Heart left ventricle (tissue), 13 donors: ENCODE measurements at regions not wholly inside any gene's neighbourhood (a gene's known extent, or its start where the extent isn't known, plus 50 kb on each side); places are given as distances from the start of the nearest gene placed in this dataset.

Source experiments
- POLR2A ChIP-seq, 2 donors: fragments of 450-650 bp; IDR thresholded peaks; one replicate each; pipeline ENCODE4 v1.6.1; 2017; ENCODE audit warnings: antibody characterized with exemption in 2 of 2, mild to moderate bottlenecking in 2 of 2, moderate library complexity in 2 of 2
- TF ChIP-seq, protein P1 (sequence below), 12 donors: fragments of 200-600 bp; sonication (generic) in 4 of 12; IDR thresholded peaks; one replicate each; pipeline versions ENCODE4 v1.5.0 to v1.8.0; 2018 to 2022; ENCODE audit warnings: antibody characterized with exemption in 12 of 12, mild to moderate bottlenecking in 5 of 12
- donor health status: ischemic (EF 13 %, LVEDD 7.1; RV severe dilation, severe dysfunction).
- donor health status: DM: no; HTN: yes; CAD: no.
- donor health status: DM: no; HTN: no; CAD: no.
- donor health status: ischemic (EF 25% LVEDD 6.9; RV normal size, moderate dysfunction).
- donor health status: ischemic (EF 25% LVEDD 5.7; RV mildly dilated, moderate dysfunction).
- donor health status: ischemic (EF 35%, LVEDD 5.7; RV mildly dilated, moderate dysfunction).
- donor health status: nonischemic (EF 11% LVEDD 7.7; RV severe dilation, severe dysfunction).
- donor health status: DM: yes; HTN: yes; CAD: no.
- donor health status: PGD.
- donor health status: ischemic (EF 29% LVEDD 5.4; RV normal size, mild dysfunction).
- donor health status: nonischemic (EF 23%, LVEDD 6.1; RV moderate dilation, normal function).

DNA sequence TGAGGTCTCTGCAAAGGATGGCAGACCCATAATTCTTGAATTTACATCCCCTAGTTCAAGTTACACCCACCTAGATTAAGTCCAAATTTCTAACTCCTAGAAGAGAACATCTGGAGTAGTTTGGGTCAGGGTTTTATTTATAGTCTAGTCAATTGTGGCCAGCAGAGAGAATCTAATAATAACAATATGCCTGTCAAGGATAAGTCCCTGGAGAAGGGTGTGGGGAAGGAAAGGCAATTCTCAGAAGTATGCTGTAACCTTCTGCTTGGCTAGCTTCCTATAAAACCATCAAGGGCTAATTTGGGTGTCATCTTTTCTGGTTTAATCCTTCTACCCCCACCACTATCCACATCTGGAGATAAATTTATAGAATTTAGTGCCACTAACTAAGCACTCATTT is 52.8 kb upstream of the SEMA3E start:
- TF ChIP-seq, protein P1, sequence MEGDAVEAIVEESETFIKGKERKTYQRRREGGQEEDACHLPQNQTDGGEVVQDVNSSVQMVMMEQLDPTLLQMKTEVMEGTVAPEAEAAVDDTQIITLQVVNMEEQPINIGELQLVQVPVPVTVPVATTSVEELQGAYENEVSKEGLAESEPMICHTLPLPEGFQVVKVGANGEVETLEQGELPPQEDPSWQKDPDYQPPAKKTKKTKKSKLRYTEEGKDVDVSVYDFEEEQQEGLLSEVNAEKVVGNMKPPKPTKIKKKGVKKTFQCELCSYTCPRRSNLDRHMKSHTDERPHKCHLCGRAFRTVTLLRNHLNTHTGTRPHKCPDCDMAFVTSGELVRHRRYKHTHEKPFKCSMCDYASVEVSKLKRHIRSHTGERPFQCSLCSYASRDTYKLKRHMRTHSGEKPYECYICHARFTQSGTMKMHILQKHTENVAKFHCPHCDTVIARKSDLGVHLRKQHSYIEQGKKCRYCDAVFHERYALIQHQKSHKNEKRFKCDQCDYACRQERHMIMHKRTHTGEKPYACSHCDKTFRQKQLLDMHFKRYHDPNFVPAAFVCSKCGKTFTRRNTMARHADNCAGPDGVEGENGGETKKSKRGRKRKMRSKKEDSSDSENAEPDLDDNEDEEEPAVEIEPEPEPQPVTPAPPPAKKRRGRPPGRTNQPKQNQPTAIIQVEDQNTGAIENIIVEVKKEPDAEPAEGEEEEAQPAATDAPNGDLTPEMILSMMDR (IDR thresholded peaks at IDR 0.05) = no peak
- no peak for TF ChIP-seq POLR2A (IDR thresholded peaks at IDR 0.05)
